GM18508 (cell line): ENCODE measurements at regions not wholly inside any gene's neighbourhood (a gene's known extent, or its start where the extent isn't known, plus 50 kb on each side); places are given as distances from the start of the nearest gene placed in this dataset.

ENCODE experiments used
- ATAC-seq: cut with Tn5 transposase; IDR thresholded peaks from one replicate; pipeline ENCODE4 v1.9.1; 2021; ENCODE audit warnings: moderate number of reproducible peaks; ENCODE audit not compliant: insufficient read depth, unreplicated experiment

- no peak for ATAC-seq
Measured at GRCh38 chr1:30639881-30640452, 83.4 kb downstream of the MATN1 start.

GRCh38 chr1:30638811-30639210 is 84.6 kb downstream of the MATN1 start:
- no peak for ATAC-seq

- ATAC-seq = no peak
Measured at GRCh38 chr1:30638086-30638485, 85.3 kb downstream of the MATN1 start.

GRCh38 chr1:30637183-30637980 is 86.0 kb downstream of the MATN1 start:
- ATAC-seq = no peak

GRCh38 chr1:30636621-30637020 is 86.8 kb downstream of the MATN1 start:
- no peak for ATAC-seq

- ATAC-seq = no peak
Measured at GRCh38 chr1:30635391-30635975, 87.9 kb downstream of the MATN1 start.

GRCh38 chr1:30634507-30634906 is 88.9 kb downstream of the MATN1 start:
- no peak for ATAC-seq

GRCh38 chr1:30633294-30633693 is 90.1 kb downstream of the MATN1 start:
- ATAC-seq = no peak

GRCh38 chr1:30632481-30632880 is 90.9 kb downstream of the MATN1 start:
- ATAC-seq = no peak

- no peak for ATAC-seq
Measured at GRCh38 chr1:30631700-30632099, 91.7 kb downstream of the MATN1 start.

- no peak for ATAC-seq
Measured at GRCh38 chr1:30629501-30629900, 93.9 kb downstream of the MATN1 start.

- no peak for ATAC-seq
Measured at GRCh38 chr1:30627994-30628393, 95.4 kb downstream of the MATN1 start.

- ATAC-seq = no peak
Measured at GRCh38 chr1:30627206-30627605, 96.2 kb downstream of the MATN1 start.

- ATAC-seq = no peak
Measured at GRCh38 chr1:30623431-30623830, 100.0 kb downstream of the MATN1 start.

- no peak for ATAC-seq
Measured at GRCh38 chr1:30619619-30620018, 103.8 kb downstream of the MATN1 start.

GRCh38 chr1:30618335-30618747 is 105.0 kb downstream of the MATN1 start:
- no peak for ATAC-seq

GRCh38 chr1:30616759-30617158 is 106.6 kb downstream of the MATN1 start:
- ATAC-seq = no peak

GRCh38 chr1:30615816-30616590 is 107.4 kb downstream of the MATN1 start:
- ATAC-seq = no peak

GRCh38 chr1:30615076-30615795 is 108.1 kb downstream of the MATN1 start:
- ATAC-seq = no peak

- ATAC-seq = no peak
Measured at GRCh38 chr1:30613188-30613587, 110.2 kb downstream of the MATN1 start.
